SK-N-SH (cell line): ENCODE measurements at regions not wholly inside any gene's neighbourhood (a gene's known extent, or its start where the extent isn't known, plus 50 kb on each side); places are given as distances from the start of the nearest gene placed in this dataset.

Experiments used
- CTCF ChIA-PET: fragments of 300-600, 350-600 bp; formaldehyde crosslinking; extraction: SDS; loops from one replicate; lab custom pipeline; 2021; lab: Yijun Ruan, JAX
- POLR2A ChIA-PET: fragments of 350-600 bp; sonication (Branson Sonifier 250); formaldehyde crosslinking; extraction: SDS; loops from one replicate; lab custom pipeline; 2020; ENCODE audit warnings: antibody characterized with exemption, inconsistent platforms; lab: Yijun Ruan, JAX
- DNase-seq: peaks from one replicate; pipeline ENCODE4 v3.0.0; 2012
- H2AFZ ChIP-seq: fragments of 200-600 bp; sonication (generic); 2 replicates; pipeline ENCODE4 v1.8.1; 2016; ENCODE audit warnings: antibody characterized with exemption, mild to moderate bottlenecking, low read depth
- H3F3A ChIP-seq: fragments of 200-600 bp; sonication (generic); replicated peaks from 2 replicates; pipeline ENCODE3; 2016; ENCODE audit warnings: antibody characterized with exemption, mild to moderate bottlenecking; ENCODE audit not compliant: insufficient read depth
- H3K27ac ChIP-seq, 2 experiments: fragments of 200-500 bp in 1 of 2; fragments of 200-600 bp in 1 of 2; sonication (Bioruptor generic) in 1 of 2; sonication (generic), shearing (Covaris generic) in 1 of 2; 2 replicates each; pipeline versions ENCODE4 v1.5.1 to v1.6.1; 2014 to 2016; ENCODE audit warnings: low read depth in 2 of 2, inconsistent platforms in 1 of 2, low read length in 1 of 2, mild to moderate bottlenecking in 1 of 2, mixed read lengths in 1 of 2
- H3K27me3 ChIP-seq: fragments of 200-600 bp; sonication (generic), shearing (Covaris generic); 2 replicates; pipeline ENCODE4 v1.6.1; 2016; ENCODE audit warnings: mixed run types; ENCODE audit not compliant: insufficient read depth
- H3K36me3 ChIP-seq, 2 experiments: fragments of 200-500 bp in 1 of 2; fragments of 200-600 bp in 1 of 2; sonication (Bioruptor generic) in 1 of 2; sonication (generic) in 1 of 2; replicated peaks in 1 of 2; 2 replicates each; pipeline versions ENCODE3 to v1.5.1; 2014 to 2016; ENCODE audit warnings: low read length in 1 of 2, mild to moderate bottlenecking in 1 of 2; ENCODE audit not compliant: insufficient read depth in 2 of 2, control insufficient read depth in 1 of 2
- H3K4me1 ChIP-seq, 2 experiments: fragments of 200-500 bp in 1 of 2; fragments of 200-600 bp in 1 of 2; sonication (Bioruptor generic) in 1 of 2; sonication (generic), shearing (Covaris generic) in 1 of 2; 2 replicates each; pipeline versions ENCODE4 v1.5.1 to v1.6.1; 2014 to 2016; ENCODE audit warnings: low read depth in 1 of 2, low read length in 1 of 2, mixed run types in 1 of 2; ENCODE audit not compliant: insufficient read depth in 2 of 2, control insufficient read depth in 1 of 2
- H3K4me2 ChIP-seq: fragments of 200-600 bp; sonication (generic), shearing (Covaris generic); 2 replicates; pipeline ENCODE4 v1.6.1; 2017; ENCODE audit warnings: mixed run types
- H3K4me3 ChIP-seq, 2 experiments: fragments of 200-500 bp in 1 of 2; fragments of 200-600 bp in 1 of 2; sonication (Bioruptor generic) in 1 of 2; sonication (generic), shearing (Covaris generic) in 1 of 2; 2 replicates each; pipeline versions ENCODE4 v1.5.1 to v1.8.1; 2014 to 2016; ENCODE audit warnings: low read depth in 2 of 2, inconsistent platforms in 1 of 2, low read length in 1 of 2, mild to moderate bottlenecking in 1 of 2, mixed read lengths in 1 of 2, moderate library complexity in 1 of 2
- H3K79me2 ChIP-seq: fragments of 200-600 bp; sonication (generic); 2 replicates; pipeline ENCODE4 v1.8.1; 2017; ENCODE audit warnings: mild to moderate bottlenecking; ENCODE audit not compliant: insufficient read depth
- H3K9ac ChIP-seq: fragments of 200-600 bp; sonication (generic); 2 replicates; pipeline ENCODE4 v1.6.1; 2017; ENCODE audit warnings: mixed run types
- H3K9me2 ChIP-seq: fragments of 200-600 bp; sonication (generic); 2 replicates; pipeline ENCODE4 v1.6.1; 2017; ENCODE audit warnings: mixed run types
- H3K9me3 ChIP-seq: fragments of 200-600 bp; sonication (generic); 2 replicates; pipeline ENCODE4 v1.6.1; 2017; ENCODE audit warnings: mixed run types, mild to moderate bottlenecking, moderate library complexity
- H4K20me1 ChIP-seq: fragments of 200-600 bp; sonication (generic); 2 replicates; pipeline ENCODE4 v1.6.1; 2017; ENCODE audit warnings: mild to moderate bottlenecking, mixed run types; ENCODE audit not compliant: insufficient read depth
- CHD2 ChIP-seq: fragments of 150-350 bp; IDR thresholded peaks from 2 replicates; pipeline ENCODE4 v1.6.1; 2018; ENCODE audit warnings: low read length; ENCODE audit not compliant: partially characterized antibody
- CTCF ChIP-seq: fragments of 200-600 bp; sonication (generic); IDR thresholded peaks from 2 replicates; pipeline ENCODE4 v1.6.1; 2017; ENCODE audit warnings: antibody characterized with exemption, mild to moderate bottlenecking, moderate library complexity
- ELF1 ChIP-seq: IDR thresholded peaks from 2 replicates; pipeline ENCODE4 v1.4.0; 2012
- EP300 ChIP-seq, 2 experiments: IDR thresholded peaks; 2 replicates each; pipeline versions ENCODE4 v1.4.0 to v1.6.1; 2012; ENCODE audit warnings: borderline replicate concordance in 1 of 2, low read depth in 1 of 2, low read length in 1 of 2
- EZH2phosphoT487 ChIP-seq: fragments of 200-600 bp; sonication (generic); IDR thresholded peaks from 2 replicates; pipeline ENCODE4 v1.6.1; 2017; ENCODE audit warnings: low read depth, mixed run types, mild to moderate bottlenecking, antibody characterized with exemption, moderate library complexity, borderline replicate concordance
- FOXM1 ChIP-seq: IDR thresholded peaks from 2 replicates; pipeline ENCODE4 v1.4.0; 2012; ENCODE audit warnings: low read depth, mild to moderate bottlenecking
- GABPA ChIP-seq: IDR thresholded peaks from 2 replicates; pipeline ENCODE4 v1.4.0; 2012; ENCODE audit warnings: low read depth, mild to moderate bottlenecking
- IRF3 ChIP-seq: fragments of 150-350 bp; IDR thresholded peaks from 2 replicates; pipeline ENCODE4 v1.6.1; 2016; ENCODE audit warnings: mild to moderate bottlenecking, low read depth, low read length
- JUND ChIP-seq: IDR thresholded peaks from 2 replicates; pipeline ENCODE4 v1.4.0; 2012
- MXI1 ChIP-seq: IDR thresholded peaks from 2 replicates; pipeline ENCODE4 v1.6.1; 2012; ENCODE audit warnings: mild to moderate bottlenecking, low read depth, low read length, improper control_type of control experiment
- NRF1 ChIP-seq: IDR thresholded peaks from 2 replicates; pipeline ENCODE4 v1.6.1; 2012; ENCODE audit warnings: low read depth, mild to moderate bottlenecking, low read length
- PBX3 ChIP-seq: IDR thresholded peaks from 2 replicates; pipeline ENCODE4; 2012
- POLR2AphosphoS5 ChIP-seq: IDR thresholded peaks from 2 replicates; pipeline ENCODE4 v1.6.1; 2012; ENCODE audit warnings: low read depth, low read length
- RAD21 ChIP-seq: IDR thresholded peaks from 2 replicates; pipeline ENCODE4 v1.6.1; 2012; ENCODE audit warnings: mild to moderate bottlenecking, low read length
- RCOR1 ChIP-seq: fragments of 150-350 bp; IDR thresholded peaks from 2 replicates; pipeline ENCODE4 v1.6.1; 2017; ENCODE audit warnings: antibody characterized with exemption, low read length
- RXRA ChIP-seq: IDR thresholded peaks from 2 replicates; pipeline ENCODE4 v1.4.0; 2012; ENCODE audit warnings: low read depth, mild to moderate bottlenecking, borderline replicate concordance
- USF1 ChIP-seq: IDR thresholded peaks from 2 replicates; pipeline ENCODE4 v1.4.0; 2012; ENCODE audit warnings: low read depth, borderline replicate concordance
- USF2 ChIP-seq: fragments of 150-350 bp; IDR thresholded peaks from 2 replicates; pipeline ENCODE4 v1.6.1; 2017; ENCODE audit warnings: antibody characterized with exemption, low read length, low read depth, borderline replicate concordance
- YY1 ChIP-seq: IDR thresholded peaks from 2 replicates; pipeline ENCODE4 v1.4.0; 2012; ENCODE audit warnings: low read depth, mild to moderate bottlenecking
- ZBTB33 ChIP-seq: IDR thresholded peaks from 2 replicates; pipeline ENCODE4 v1.4.0; 2012; ENCODE audit warnings: low read depth, borderline replicate concordance

GRCh38 chrX:51954592-51954991 is 61.2 kb downstream of the MAGED1 start:
- peaks cover 3% of the 10 kb centered on the region for H3F3A ChIP-seq
- H3K27me3 ChIP-seq: 0 out of 2 replicates have a peak, but pooled peaks cover 6% of the 10 kb centered on the region
- H2AFZ ChIP-seq: no peak overlapping the region
- no peaks in the 10 kb centered on the region for H3K4me1 ChIP-seq
- no peak for TF ChIP-seq IRF3
- TF ChIP-seq POLR2AphosphoS5: no peak
- TF ChIP-seq RXRA: no peak
- TF ChIP-seq FOXM1: no peak
- TF ChIP-seq PBX3: no peak
- no peak for TF ChIP-seq ZBTB33
- TF ChIP-seq NRF1: no peak
- TF ChIP-seq MXI1: no peak
- no peak for TF ChIP-seq CTCF
- TF ChIP-seq CHD2: no peak
- no peak for TF ChIP-seq RAD21
- no peak for TF ChIP-seq YY1
- TF ChIP-seq ELF1: no peak
- TF ChIP-seq RCOR1: no peak
- TF ChIP-seq JUND: no peak
- TF ChIP-seq EP300 (IDR thresholded peaks at IDR 0.05; ENCODE audit: borderline replicate concordance in 1 of 2, low read depth in 1 of 2, low read length in 1 of 2): no peak
- TF ChIP-seq EZH2phosphoT487: no peak
- TF ChIP-seq USF1: no peak
- TF ChIP-seq USF2: no peak
- no peak for TF ChIP-seq GABPA
- CTCF ChIA-PET: interaction anchor here (0.7 to 1.3 kb wide), 3 partner anchors 18 to 313 kb away, joined by 3 to 5 read pairs (median 3); no protein-coding TSS in a partner anchor
- H3K27ac ChIP-seq: no peak overlapping the region
- no peaks in the 10 kb centered on the region for H3K9me2 ChIP-seq
- no peak overlapping the region for H3K4me2 ChIP-seq
- no peaks in the 10 kb centered on the region for H3K9me3 ChIP-seq
- no peak for DNase-seq
- H3K4me3 ChIP-seq: no peak overlapping the region
- H3K36me3 ChIP-seq: no peaks in the 10 kb centered on the region
- POLR2A ChIA-PET: no interaction called here
- no peak overlapping the region for H3K9ac ChIP-seq
- no peaks in the 10 kb centered on the region for H4K20me1 ChIP-seq
- no peaks in the 10 kb centered on the region for H3K79me2 ChIP-seq
